ENCODE measurements at regions not wholly inside any gene's neighbourhood (a gene's known extent, or its start where the extent isn't known, plus 50 kb on each side); places are given as distances from the start of the nearest gene placed in this dataset.

DNA sequence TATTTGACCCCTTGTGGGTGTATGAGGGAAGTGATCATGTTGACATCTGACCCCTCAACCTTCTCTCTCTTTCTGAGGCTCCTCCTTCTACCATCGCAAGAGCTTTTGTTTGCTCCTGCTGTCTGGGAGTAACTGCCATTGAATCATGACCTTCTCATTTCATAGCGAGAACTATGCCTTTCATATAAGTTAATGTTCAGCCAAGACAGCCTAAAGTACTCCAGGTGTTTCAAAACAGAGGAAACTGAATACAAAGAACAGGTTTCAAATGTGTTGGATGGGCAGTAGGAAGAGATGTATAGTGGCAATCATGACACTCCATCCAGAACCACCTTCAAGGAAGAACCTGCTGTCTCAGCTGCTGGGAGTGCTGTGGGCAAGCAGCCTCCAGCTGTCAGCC lies 403.1 kb downstream of the MID1IP1 start:
- Histone ChIP-seq H3K9ac (no peak overlapping the region), H3K27ac (no peak overlapping the region), H3K36me3 (ENCODE audit: insufficient read depth) (no peaks in the 10 kb centered on the region), H4K20me1 (ENCODE audit: insufficient read depth) (no peaks in the 10 kb centered on the region), H3K4me2 (no peak overlapping the region), H3K4me1 (ENCODE audit: low read depth, poor library complexity, severe bottlenecking) (no peaks in the 10 kb centered on the region), H3K79me2 (ENCODE audit: insufficient read depth, low read depth) (no peaks in the 10 kb centered on the region), H3K4me3 (IDR thresholded peaks at IDR 0.05; ENCODE audit: insufficient read depth, low read depth, low read length) (no peak overlapping the region), H2AFZ (ENCODE audit: low read depth) (no peak overlapping the region), H3K27me3 (ENCODE audit: insufficient read depth, low read depth) (no peaks in the 10 kb centered on the region)
- TF ChIP-seq, protein P1, sequence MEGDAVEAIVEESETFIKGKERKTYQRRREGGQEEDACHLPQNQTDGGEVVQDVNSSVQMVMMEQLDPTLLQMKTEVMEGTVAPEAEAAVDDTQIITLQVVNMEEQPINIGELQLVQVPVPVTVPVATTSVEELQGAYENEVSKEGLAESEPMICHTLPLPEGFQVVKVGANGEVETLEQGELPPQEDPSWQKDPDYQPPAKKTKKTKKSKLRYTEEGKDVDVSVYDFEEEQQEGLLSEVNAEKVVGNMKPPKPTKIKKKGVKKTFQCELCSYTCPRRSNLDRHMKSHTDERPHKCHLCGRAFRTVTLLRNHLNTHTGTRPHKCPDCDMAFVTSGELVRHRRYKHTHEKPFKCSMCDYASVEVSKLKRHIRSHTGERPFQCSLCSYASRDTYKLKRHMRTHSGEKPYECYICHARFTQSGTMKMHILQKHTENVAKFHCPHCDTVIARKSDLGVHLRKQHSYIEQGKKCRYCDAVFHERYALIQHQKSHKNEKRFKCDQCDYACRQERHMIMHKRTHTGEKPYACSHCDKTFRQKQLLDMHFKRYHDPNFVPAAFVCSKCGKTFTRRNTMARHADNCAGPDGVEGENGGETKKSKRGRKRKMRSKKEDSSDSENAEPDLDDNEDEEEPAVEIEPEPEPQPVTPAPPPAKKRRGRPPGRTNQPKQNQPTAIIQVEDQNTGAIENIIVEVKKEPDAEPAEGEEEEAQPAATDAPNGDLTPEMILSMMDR (conservative IDR thresholded peaks at IDR 0.05; ENCODE audit: low read depth, low read length): no peak

DNA sequence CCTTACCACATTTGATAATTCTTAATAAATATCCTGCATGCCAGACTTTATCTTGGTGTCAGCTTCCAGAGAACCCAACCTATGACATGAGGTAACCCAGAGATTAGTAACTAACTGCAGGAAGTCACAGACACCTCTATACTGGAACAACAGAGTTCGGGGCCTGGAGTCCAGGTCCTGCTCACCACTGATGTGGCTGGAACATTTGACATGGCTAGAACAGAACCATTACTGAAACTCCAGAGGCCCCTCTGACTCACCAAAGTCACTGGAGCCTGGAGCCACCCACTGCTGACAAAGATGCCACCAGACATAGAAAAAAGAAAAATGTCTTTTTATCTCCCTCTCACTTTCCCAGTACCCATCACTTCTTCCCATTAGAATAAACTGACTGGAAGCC lies 403.7 kb downstream of the MID1IP1 start:
- TF ChIP-seq, protein P1 (conservative IDR thresholded peaks at IDR 0.05; ENCODE audit: low read depth, low read length): no peak
- H3K9ac ChIP-seq: no peak overlapping the region
- H2AFZ ChIP-seq (ENCODE audit: low read depth): no peak overlapping the region
- H3K79me2 ChIP-seq (ENCODE audit: insufficient read depth, low read depth): no peaks in the 10 kb centered on the region
- no peak overlapping the region for H3K27ac ChIP-seq
- no peaks in the 10 kb centered on the region for H3K36me3 ChIP-seq (ENCODE audit: insufficient read depth)
- no peaks in the 10 kb centered on the region for H4K20me1 ChIP-seq (ENCODE audit: insufficient read depth)
- H3K27me3 ChIP-seq (ENCODE audit: insufficient read depth, low read depth): no peaks in the 10 kb centered on the region
- no peak overlapping the region; the same call in 1 of the 2 replicates for H3K4me2 ChIP-seq
- no peak overlapping the region for H3K4me3 ChIP-seq (IDR thresholded peaks at IDR 0.05; ENCODE audit: insufficient read depth, low read depth, low read length)
- no peaks in the 10 kb centered on the region for H3K4me1 ChIP-seq (ENCODE audit: low read depth, poor library complexity, severe bottlenecking)

DNA sequence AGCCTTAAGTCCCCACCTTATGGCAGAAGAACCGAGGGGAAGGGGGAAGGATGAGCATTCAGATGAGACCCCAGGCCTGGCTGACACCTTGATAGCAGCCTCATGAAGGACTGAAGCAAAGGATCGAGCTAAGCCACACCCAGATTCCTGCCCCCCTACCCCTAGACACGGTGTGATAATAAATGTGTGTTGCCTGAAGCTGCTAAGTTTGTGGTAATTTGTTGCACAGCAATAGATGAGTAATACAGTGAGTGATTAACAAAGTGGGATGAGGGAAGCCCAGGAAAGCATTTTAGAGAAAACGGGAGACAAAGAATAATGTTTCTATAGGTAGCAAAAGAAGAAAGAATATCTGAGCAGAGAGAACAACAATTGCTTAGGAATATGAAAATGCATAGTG lies 404.2 kb downstream of the MID1IP1 start:
- no peak overlapping the region for H3K9ac ChIP-seq
- H4K20me1 ChIP-seq (ENCODE audit: insufficient read depth): no peaks in the 10 kb centered on the region
- no peaks in the 10 kb centered on the region for H3K36me3 ChIP-seq (ENCODE audit: insufficient read depth)
- H2AFZ ChIP-seq (ENCODE audit: low read depth): no peak overlapping the region
- H3K27ac ChIP-seq: no peak overlapping the region
- no peaks in the 10 kb centered on the region for H3K4me1 ChIP-seq (ENCODE audit: low read depth, poor library complexity, severe bottlenecking)
- H3K4me2 ChIP-seq: no peak overlapping the region
- H3K79me2 ChIP-seq (ENCODE audit: insufficient read depth, low read depth): no peaks in the 10 kb centered on the region
- H3K27me3 ChIP-seq (ENCODE audit: insufficient read depth, low read depth): no peaks in the 10 kb centered on the region
- TF ChIP-seq, protein P1 (conservative IDR thresholded peaks at IDR 0.05; ENCODE audit: low read depth, low read length): no peak
- no peak overlapping the region for H3K4me3 ChIP-seq (IDR thresholded peaks at IDR 0.05; ENCODE audit: insufficient read depth, low read depth, low read length)

DNA sequence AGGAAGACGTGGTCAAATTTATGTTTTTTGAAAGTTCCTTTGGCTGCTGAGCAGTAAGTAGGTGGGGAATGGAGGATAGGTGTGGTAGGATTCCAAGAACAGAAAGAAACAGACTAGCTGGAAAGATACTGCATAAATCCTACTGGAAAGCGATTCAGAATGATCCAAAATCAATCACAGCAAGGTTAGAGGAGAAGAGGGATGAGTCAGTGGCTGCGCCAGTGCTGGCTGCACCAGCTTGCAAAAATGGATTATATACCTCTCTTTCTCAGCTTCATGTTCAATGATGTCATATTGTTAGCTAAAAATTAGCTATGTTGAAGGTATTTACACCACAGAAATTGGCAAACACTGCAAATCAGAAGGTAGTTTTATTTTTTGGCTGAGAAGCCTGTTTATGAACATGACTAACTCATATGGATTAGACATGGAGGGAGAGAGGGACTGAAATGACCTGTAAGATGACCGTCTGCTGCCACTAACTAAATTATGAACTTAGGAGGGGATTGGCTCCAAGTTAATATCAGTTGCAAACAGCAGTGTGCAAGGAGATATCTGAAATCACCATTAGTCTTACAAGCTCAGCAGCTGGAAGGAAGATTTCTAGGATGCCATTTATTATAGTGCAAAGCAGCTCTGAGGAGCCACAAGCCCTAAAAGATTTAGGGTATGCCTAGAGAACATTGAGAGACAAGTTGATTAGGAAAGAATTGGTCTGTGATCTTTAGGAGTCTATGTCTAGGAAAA lies 405.3 kb downstream of the MID1IP1 start:
- H2AFZ ChIP-seq (ENCODE audit: low read depth): no peak overlapping the region
- no peaks in the 10 kb centered on the region for H3K79me2 ChIP-seq (ENCODE audit: insufficient read depth, low read depth)
- H3K9ac ChIP-seq: no peak overlapping the region
- H3K27ac ChIP-seq: no peak overlapping the region
- no peaks in the 10 kb centered on the region for H4K20me1 ChIP-seq (ENCODE audit: insufficient read depth)
- no peaks in the 10 kb centered on the region for H3K36me3 ChIP-seq (ENCODE audit: insufficient read depth)
- TF ChIP-seq, protein P1 (conservative IDR thresholded peaks at IDR 0.05; ENCODE audit: low read depth, low read length): no peak
- H3K27me3 ChIP-seq (ENCODE audit: insufficient read depth, low read depth): no peaks in the 10 kb centered on the region
- H3K4me1 ChIP-seq (ENCODE audit: low read depth, poor library complexity, severe bottlenecking): no peaks in the 10 kb centered on the region
- H3K4me3 ChIP-seq (IDR thresholded peaks at IDR 0.05; ENCODE audit: insufficient read depth, low read depth, low read length): no peak overlapping the region
- no peak overlapping the region for H3K4me2 ChIP-seq
